MV-4-11 (cell line): ENCODE measurements at regions not wholly inside any gene's neighbourhood (a gene's known extent, or its start where the extent isn't known, plus 50 kb on each side); places are given as distances from the start of the nearest gene placed in this dataset.

ENCODE experiments used
- DNase-seq: peaks from one replicate; lab custom pipeline; 2025; lab: John Stamatoyannopoulos, UW

DNA sequence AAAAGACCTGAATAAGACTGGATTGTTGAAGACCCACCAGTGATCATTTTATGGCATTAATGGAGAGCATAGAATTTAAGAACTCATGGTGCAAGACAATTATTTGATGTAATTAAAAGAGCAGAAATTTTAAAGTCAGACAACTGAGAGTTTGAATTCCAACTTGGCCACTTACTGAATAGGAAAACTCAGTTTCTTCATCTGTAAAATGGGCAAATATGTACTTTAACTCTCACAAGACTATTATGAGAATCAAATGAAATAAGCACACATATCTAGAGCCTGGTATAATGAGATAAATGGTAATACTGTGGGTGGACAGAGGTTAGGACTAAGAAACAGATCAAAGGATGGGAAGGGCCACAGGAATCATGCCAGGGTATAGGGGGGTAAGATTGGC lies 88.0 kb downstream of the SOX9 start:
- no peak for DNase-seq

DNA sequence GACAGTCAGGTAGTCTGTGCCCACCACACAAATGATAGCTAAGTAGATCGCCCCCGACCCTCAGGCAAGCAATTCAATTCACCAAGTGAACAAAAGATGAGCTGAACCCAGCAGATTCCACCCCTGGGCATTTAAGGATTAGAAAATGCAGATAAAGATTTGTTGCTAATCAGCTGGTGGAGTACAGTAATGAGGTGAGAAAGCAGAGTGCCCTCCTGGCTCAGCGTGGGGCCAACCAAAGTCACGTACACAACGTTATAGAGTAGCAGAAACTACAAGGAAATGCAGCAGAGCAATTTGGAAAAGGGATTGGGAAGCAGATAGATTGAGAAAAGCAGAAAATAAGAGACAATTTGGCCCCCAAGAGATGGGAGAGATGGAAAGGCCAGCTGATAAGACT lies 91.2 kb downstream of the SOX9 start:
- DNase-seq = no peak

DNA sequence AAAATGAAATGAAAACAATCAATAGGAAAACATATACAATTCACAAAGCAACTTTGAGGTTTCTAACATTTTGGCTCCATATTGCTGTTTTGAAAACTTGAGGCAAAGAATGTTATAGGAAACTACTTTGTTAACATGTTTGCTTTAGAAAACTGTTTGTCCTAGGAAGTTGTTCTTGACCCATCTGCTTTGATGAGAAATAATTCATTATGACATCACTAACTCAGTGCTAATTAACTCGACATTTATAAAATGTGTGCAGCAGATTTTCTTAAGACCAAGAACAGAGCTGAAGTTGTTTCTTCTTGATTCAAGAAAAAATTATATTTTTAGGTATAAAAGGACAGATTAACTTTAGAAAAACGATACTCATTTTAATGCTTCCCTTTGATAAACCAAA lies 94.7 kb downstream of the SOX9 start:
- DNase-seq = no peak

DNA sequence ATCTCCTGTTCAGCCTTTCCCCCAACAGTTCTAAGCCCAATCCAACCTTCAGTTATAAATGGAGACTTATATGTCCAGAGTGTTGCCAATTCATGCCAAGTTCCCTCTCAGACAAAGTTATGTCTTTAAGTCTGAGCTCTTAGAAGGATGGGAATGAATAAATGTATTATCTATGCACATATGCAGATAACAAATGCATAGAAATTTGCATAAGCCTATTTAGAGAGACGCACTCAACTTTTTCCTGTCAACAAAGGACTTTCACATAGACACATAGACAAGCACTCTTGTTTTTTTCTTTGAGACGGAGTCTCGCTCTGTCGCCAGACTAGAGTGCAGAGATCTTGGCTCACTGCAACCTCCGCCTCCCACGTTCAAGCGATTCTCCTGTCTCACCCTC lies 95.1 kb downstream of the SOX9 start:
- no peak for DNase-seq

DNA sequence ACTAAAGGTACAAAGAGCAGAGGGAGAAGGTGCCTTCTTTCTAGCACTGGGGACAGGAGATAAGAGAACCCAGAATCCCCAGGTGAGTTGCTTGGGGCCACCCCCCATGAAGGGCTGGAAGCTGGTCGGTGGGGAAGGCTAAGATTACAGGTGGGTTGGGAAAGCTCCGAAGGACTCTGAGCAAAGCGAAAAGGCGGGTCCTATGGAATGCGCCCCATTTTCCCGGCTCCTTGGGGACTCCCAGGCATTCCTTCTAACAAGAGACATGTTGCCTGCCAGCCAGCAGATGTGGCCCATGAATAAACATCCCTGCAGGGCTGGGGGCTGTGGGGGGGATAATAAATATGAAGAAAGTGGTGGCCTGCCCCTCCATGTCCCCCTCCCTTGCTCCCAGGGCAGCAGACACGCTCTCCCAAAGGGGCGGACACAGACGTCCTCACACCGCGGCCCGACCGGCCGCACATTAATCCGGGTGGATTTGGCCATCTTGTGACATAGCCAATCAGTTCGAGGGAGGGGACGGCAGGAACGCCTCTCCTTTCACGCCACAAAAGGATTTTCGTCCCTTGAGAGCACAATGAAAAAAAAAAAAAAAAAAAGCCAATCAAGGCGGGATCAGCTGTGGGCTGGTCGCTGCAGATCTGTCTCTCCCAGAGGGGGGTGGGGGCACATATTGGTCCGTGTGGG lies 98.5 kb downstream of the SOX9 start:
- DNase-seq = no peak

- DNase-seq = no peak
These were observed 99.1 kb downstream of the SOX9 start for GRCh38 chr17:72219824-72220493.

- DNase-seq = no peak
These were observed 102.0 kb downstream of the SOX9 start for GRCh38 chr17:72222661-72223380.

DNA sequence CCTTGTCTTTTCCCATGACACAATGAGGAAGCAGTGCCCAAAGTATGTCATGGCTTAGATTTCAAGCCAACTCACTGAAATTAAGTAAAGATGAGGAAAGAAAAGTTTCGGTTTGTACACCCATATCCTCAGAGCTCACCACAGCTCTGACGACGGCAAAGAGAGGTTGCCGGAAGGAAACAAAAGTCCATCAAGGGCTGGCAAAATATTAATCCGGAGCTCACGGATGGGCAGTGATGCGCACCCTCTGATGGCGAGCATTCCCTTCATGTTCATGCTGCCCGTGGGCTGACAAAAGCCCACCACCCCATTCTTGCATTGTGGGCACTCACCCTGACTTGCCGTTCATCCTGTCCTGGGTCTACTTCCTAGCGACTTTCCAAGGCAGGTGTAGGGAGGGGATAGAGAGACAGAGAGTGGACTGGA lies 103.1 kb downstream of the SOX9 start:
- peak; percentile 20 for DNase-seq

- DNase-seq = no peak
These were observed 105.5 kb downstream of the SOX9 start for GRCh38 chr17:72226322-72226721.

DNA sequence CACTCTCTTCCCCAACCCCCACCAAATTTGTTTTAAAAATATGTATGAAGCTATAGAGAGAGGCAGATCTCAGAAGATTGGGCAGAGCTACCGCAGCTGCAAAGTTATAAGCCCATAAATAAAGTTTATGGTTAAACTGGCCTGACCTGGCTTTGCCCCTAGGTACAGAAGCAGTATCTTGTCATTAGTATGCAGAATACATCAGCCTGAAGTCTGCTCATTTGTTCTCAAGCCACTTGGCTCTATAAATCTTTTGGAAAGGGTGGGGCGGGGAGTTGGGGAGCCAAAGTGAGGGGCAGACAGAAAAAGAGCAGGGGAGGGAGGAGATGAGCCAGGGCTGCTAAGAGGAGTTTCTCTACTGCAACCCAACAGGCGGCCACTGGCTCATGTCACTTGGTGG lies 113.2 kb downstream of the SOX9 start:
- no peak for DNase-seq

GRCh38 chr17:72234985-72235384 lies 114.2 kb downstream of the SOX9 start:
- no peak for DNase-seq

GRCh38 chr17:72236980-72237633 lies 116.3 kb downstream of the SOX9 start:
- DNase-seq = no peak

- DNase-seq = no peak
These were observed 117.4 kb downstream of the SOX9 start for GRCh38 chr17:72238157-72238673.

- no peak for DNase-seq
These were observed 118.7 kb downstream of the SOX9 start for GRCh38 chr17:72239548-72239947.

DNA sequence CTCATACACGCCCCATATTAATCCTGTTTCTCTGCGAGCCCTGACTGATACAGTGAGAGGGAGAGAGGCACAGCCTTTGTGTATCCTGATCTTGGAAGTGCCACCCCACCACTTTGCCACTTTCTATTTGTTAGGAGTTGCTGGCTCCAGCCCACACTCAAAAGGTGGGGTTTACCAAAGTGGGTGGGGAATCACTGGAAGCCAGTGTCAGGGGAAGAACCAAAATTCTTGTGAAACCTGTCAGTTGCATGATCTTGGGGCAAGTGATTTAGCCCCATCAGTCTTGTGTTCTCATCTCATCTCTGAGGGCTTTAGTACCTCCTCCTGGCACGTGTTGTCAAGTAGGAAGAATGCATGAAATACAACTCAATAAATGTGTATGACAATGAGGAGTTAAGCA lies 119.5 kb downstream of the SOX9 start:
- DNase-seq = no peak

GRCh38 chr17:72244494-72244893 lies 123.7 kb downstream of the SOX9 start:
- DNase-seq = no peak

DNA sequence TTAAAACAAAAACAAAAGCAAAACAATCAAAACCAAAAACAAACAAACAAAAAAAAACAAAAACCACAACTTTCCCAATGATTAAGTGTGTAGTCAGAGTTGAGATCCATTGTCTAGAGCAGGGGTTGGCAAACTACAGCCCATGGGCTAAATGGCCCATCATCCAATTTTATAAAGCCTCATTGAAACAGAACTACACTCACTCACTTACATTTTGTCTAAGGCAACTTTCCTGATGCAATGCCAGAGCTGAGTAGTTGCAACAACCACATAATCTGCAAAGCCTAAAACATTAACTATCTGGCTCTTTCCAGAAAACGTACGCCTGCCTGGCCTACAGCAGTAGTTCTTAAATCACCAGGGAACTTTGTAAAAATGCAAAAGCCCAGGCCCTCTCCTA lies 124.1 kb downstream of the SOX9 start:
- DNase-seq = no peak

- no peak for DNase-seq
These were observed 128.6 kb downstream of the SOX9 start for GRCh38 chr17:72249441-72249840.

- DNase-seq = no peak
These were observed 129.4 kb downstream of the SOX9 start for GRCh38 chr17:72250206-72250605.

- DNase-seq = no peak
These were observed 132.8 kb downstream of the SOX9 start for GRCh38 chr17:72253597-72253996.

- DNase-seq = no peak
These were observed 134.1 kb downstream of the SOX9 start for GRCh38 chr17:72254808-72255449.

DNA sequence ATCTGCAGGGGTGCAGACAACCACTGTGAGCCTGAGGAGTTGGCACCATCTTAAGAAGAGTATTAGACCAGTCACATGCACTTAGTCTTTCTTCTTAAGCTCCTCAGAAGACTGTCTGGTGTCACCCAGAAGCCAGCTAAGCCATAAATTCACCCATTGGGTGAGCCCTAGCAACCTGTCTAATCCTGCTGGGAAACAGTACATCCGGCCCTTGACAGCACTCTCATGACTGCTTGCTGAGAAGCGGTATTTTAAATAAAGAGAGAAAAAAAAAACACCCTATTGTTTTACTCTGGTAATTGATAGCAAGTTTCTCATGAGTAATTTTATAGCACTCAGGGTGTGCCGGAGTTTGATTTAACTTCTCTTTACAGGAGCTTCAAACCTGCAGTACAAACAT lies 134.7 kb downstream of the SOX9 start:
- DNase-seq = no peak
